H1 (cell line): ENCODE measurements at regions not wholly inside any gene's neighbourhood (a gene's known extent, or its start where the extent isn't known, plus 50 kb on each side); places are given as distances from the start of the nearest gene placed in this dataset.

Source experiments
- ASH2L ChIP-seq: fragments of 200-600, 300-600 bp; sonication (generic); IDR thresholded peaks from one replicate; pipeline ENCODE4 v1.7.1; 2017; ENCODE audit warnings: low read length
- EGR1 ChIP-seq: IDR thresholded peaks from 2 replicates; pipeline ENCODE4 v1.6.1; 2011; ENCODE audit warnings: low read depth, low read length, borderline replicate concordance
- EZH2 ChIP-seq: fragments of 200-600 bp; sonication (generic); IDR thresholded peaks from 2 replicates; pipeline ENCODE4 v1.7.1; 2012; ENCODE audit warnings: low read depth, mild to moderate bottlenecking, moderate library complexity, low read length, inconsistent platforms; ENCODE audit not compliant: severe bottlenecking
- POLR2A ChIP-seq, 2 experiments: IDR thresholded peaks; 1 replicate in 1 of 2; 2 replicates in 1 of 2; pipeline ENCODE4 v1.6.1; 2011; ENCODE audit warnings: low read depth in 2 of 2, low read length in 2 of 2, mild to moderate bottlenecking in 2 of 2; ENCODE audit errors: control extremely low read depth in 1 of 2
- POLR2AphosphoS5 ChIP-seq: IDR thresholded peaks from 2 replicates; pipeline ENCODE4 v1.6.1; 2011; ENCODE audit warnings: low read depth, low read length
- RFX5 ChIP-seq: IDR thresholded peaks from 2 replicates; pipeline ENCODE4 v1.6.1; 2011; ENCODE audit warnings: low read depth, low read length, improper control_type of control experiment, borderline replicate concordance
- SIN3A ChIP-seq, 2 experiments: IDR thresholded peaks in 1 of 2; conservative IDR thresholded peaks in 1 of 2; 2 replicates each; pipeline ENCODE4 v1.6.1; 2011 to 2012; ENCODE audit warnings: low read length in 2 of 2, improper control_type of control experiment in 1 of 2, low read depth in 1 of 2, mild to moderate bottlenecking in 1 of 2
- SRF ChIP-seq: IDR thresholded peaks from 2 replicates; pipeline ENCODE4 v1.6.1; 2011; ENCODE audit warnings: mild to moderate bottlenecking, low read depth, low read length, moderate library complexity
- TAF1 ChIP-seq: IDR thresholded peaks from 2 replicates; pipeline ENCODE4 v1.6.1; 2011; ENCODE audit warnings: mild to moderate bottlenecking, low read depth, low read length
- ZNF274 ChIP-seq: IDR thresholded peaks from 2 replicates; pipeline ENCODE4 v1.7.0; 2012; ENCODE audit warnings: low read length, borderline replicate concordance; ENCODE audit errors: extremely low read depth
- TF ChIP-seq, protein P1 (sequence below), 3 experiments: IDR thresholded peaks; 1 replicate in 2 of 3; 2 replicates in 1 of 3; pipeline versions ENCODE4 v1.5.1 to v1.6.1; 2011; ENCODE audit warnings: low read length in 3 of 3, mild to moderate bottlenecking in 3 of 3, inconsistent platforms in 2 of 3, low read depth in 1 of 3, moderate library complexity in 1 of 3; ENCODE audit not compliant: insufficient read depth in 1 of 3; ENCODE audit errors: control extremely low read depth in 1 of 3
- TF ChIP-seq, protein P2 (sequence below): IDR thresholded peaks from 2 replicates; pipeline ENCODE4 v1.6.1; 2012; ENCODE audit warnings: low read length, inconsistent platforms
- TF ChIP-seq, protein P3 (sequence below): IDR thresholded peaks from 2 replicates; pipeline ENCODE4 v1.6.1; 2011; ENCODE audit warnings: low read depth, mild to moderate bottlenecking, low read length; ENCODE audit not compliant: insufficient read depth
- TF ChIP-seq, protein P4 (sequence below): IDR thresholded peaks from 2 replicates; pipeline ENCODE4 v1.6.1; 2012; ENCODE audit warnings: inconsistent platforms

DNA sequence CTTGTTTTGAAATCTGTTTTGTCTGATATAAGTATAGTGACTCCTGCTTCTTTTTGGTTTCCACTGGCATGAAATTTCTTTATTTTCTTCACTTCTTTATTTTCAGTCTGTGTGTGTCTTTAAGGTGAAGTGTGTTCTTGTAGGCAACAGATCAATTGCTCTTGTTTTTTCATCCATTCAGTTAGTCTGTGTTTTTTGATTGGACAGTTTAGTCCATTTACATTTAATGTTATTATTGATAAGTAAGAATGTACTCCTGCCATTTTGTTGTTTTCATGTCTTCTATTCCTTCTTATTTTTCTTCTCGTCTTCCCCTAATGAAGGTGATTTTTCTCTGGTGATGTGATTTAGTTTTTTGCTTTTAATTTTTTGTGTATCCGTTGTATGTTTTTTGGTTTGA lies 487.7 kb upstream of the PBX1 start:
- TF ChIP-seq, protein P1, sequence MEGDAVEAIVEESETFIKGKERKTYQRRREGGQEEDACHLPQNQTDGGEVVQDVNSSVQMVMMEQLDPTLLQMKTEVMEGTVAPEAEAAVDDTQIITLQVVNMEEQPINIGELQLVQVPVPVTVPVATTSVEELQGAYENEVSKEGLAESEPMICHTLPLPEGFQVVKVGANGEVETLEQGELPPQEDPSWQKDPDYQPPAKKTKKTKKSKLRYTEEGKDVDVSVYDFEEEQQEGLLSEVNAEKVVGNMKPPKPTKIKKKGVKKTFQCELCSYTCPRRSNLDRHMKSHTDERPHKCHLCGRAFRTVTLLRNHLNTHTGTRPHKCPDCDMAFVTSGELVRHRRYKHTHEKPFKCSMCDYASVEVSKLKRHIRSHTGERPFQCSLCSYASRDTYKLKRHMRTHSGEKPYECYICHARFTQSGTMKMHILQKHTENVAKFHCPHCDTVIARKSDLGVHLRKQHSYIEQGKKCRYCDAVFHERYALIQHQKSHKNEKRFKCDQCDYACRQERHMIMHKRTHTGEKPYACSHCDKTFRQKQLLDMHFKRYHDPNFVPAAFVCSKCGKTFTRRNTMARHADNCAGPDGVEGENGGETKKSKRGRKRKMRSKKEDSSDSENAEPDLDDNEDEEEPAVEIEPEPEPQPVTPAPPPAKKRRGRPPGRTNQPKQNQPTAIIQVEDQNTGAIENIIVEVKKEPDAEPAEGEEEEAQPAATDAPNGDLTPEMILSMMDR (IDR thresholded peaks at IDR 0.05; ENCODE audit: control extremely low read depth in 1 of 3, insufficient read depth in 1 of 3, low read depth in 1 of 3, low read length in 3 of 3) = no peak
- no peak for TF ChIP-seq SRF
- TF ChIP-seq, protein P2, sequence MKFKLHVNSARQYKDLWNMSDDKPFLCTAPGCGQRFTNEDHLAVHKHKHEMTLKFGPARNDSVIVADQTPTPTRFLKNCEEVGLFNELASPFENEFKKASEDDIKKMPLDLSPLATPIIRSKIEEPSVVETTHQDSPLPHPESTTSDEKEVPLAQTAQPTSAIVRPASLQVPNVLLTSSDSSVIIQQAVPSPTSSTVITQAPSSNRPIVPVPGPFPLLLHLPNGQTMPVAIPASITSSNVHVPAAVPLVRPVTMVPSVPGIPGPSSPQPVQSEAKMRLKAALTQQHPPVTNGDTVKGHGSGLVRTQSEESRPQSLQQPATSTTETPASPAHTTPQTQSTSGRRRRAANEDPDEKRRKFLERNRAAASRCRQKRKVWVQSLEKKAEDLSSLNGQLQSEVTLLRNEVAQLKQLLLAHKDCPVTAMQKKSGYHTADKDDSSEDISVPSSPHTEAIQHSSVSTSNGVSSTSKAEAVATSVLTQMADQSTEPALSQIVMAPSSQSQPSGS = no peak
- TF ChIP-seq RFX5 = no peak
- no peak for TF ChIP-seq SIN3A (conservative IDR thresholded peaks at IDR 0.05 in 1 of 2, IDR thresholded peaks at IDR 0.05 in 1 of 2; ENCODE audit: low read depth in 1 of 2, low read length in 2 of 2)
- no peak for TF ChIP-seq POLR2A (IDR thresholded peaks at IDR 0.05; ENCODE audit: control extremely low read depth in 1 of 2, low read depth in 2 of 2, low read length in 2 of 2)
- TF ChIP-seq EZH2 = no peak
- TF ChIP-seq TAF1 = no peak
- TF ChIP-seq ASH2L = no peak
- TF ChIP-seq, protein P3, sequence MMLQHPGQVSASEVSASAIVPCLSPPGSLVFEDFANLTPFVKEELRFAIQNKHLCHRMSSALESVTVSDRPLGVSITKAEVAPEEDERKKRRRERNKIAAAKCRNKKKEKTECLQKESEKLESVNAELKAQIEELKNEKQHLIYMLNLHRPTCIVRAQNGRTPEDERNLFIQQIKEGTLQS = no peak
- TF ChIP-seq POLR2AphosphoS5 = no peak
- no peak for TF ChIP-seq EGR1
- TF ChIP-seq, protein P4, sequence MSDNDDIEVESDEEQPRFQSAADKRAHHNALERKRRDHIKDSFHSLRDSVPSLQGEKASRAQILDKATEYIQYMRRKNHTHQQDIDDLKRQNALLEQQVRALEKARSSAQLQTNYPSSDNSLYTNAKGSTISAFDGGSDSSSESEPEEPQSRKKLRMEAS = no peak
- TF ChIP-seq ZNF274 = no peak
